WERI-Rb-1 (cell line): ENCODE measurements at regions not wholly inside any gene's neighbourhood (a gene's known extent, or its start where the extent isn't known, plus 50 kb on each side); places are given as distances from the start of the nearest gene placed in this dataset.

Experiments used
- DNase-seq: peaks from one replicate; pipeline ENCODE4 v3.0.0-alpha.2; 2020
- H3K27ac ChIP-seq: fragments of 250-450 bp; sonication (Bioruptor Pico); 2 replicates; pipeline ENCODE4 v1.5.1; 2020; ENCODE audit warnings: mild to moderate bottlenecking, moderate library complexity
- H3K27me3 ChIP-seq: fragments of 250-450 bp; sonication (Bioruptor Pico); 2 replicates; pipeline ENCODE4 v1.5.1; 2021; ENCODE audit warnings: mild to moderate bottlenecking, low read depth, moderate library complexity; ENCODE audit not compliant: insufficient read depth, severe bottlenecking
- H3K36me3 ChIP-seq: fragments of 250-450 bp; sonication (Bioruptor Pico); 2 replicates; pipeline ENCODE4 v1.5.1; 2020; ENCODE audit warnings: mild to moderate bottlenecking, moderate library complexity
- H3K4me3 ChIP-seq: 2 replicates; pipeline ENCODE4 v1.5.1; 2011; ENCODE audit warnings: low read depth, mild to moderate bottlenecking, control low read depth, low read length
- H3K9me3 ChIP-seq: fragments of 250-450 bp; sonication (Bioruptor Pico); 2 replicates; pipeline ENCODE4 v1.5.1; 2021; ENCODE audit warnings: mild to moderate bottlenecking, moderate library complexity; ENCODE audit not compliant: severe bottlenecking
- TF ChIP-seq, protein P1 (sequence below): IDR thresholded peaks from 2 replicates; pipeline ENCODE4 v1.5.1; 2011; ENCODE audit warnings: low read depth, mild to moderate bottlenecking, control low read depth, inconsistent platforms, low read length

DNA sequence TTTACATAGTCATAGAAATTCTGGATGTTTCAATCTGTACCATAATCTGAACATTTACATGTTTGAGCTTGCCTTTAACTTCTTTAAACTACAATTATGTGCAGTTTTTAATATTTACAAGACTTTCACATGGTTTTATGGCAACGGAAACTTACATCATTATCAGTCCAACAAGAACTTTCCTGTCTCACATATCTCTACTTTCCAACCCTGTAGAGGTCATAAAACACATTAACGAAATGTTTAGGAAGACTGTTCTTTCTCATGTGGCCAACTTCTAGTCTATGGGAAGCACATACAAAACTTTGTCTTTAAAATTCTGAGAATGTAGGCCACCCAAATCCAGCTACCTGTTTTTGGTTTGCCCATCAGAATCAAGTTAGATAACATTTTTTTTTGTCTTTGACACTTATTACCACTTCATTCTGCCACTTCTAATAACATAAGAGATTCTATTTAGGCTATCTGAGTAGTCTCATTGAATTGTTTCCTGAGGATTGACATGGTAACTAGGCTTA, 693.2 kb downstream of the KCNJ3 start:
- no peak for DNase-seq
- H3K4me3 ChIP-seq, result no peak overlapping the region
- no peak overlapping the region for H3K27ac ChIP-seq
- no peaks in the 10 kb centered on the region for H3K27me3 ChIP-seq
- H3K36me3 ChIP-seq, result no peaks in the 10 kb centered on the region
- H3K9me3 ChIP-seq, result no peaks in the 10 kb centered on the region
- TF ChIP-seq, protein P1, sequence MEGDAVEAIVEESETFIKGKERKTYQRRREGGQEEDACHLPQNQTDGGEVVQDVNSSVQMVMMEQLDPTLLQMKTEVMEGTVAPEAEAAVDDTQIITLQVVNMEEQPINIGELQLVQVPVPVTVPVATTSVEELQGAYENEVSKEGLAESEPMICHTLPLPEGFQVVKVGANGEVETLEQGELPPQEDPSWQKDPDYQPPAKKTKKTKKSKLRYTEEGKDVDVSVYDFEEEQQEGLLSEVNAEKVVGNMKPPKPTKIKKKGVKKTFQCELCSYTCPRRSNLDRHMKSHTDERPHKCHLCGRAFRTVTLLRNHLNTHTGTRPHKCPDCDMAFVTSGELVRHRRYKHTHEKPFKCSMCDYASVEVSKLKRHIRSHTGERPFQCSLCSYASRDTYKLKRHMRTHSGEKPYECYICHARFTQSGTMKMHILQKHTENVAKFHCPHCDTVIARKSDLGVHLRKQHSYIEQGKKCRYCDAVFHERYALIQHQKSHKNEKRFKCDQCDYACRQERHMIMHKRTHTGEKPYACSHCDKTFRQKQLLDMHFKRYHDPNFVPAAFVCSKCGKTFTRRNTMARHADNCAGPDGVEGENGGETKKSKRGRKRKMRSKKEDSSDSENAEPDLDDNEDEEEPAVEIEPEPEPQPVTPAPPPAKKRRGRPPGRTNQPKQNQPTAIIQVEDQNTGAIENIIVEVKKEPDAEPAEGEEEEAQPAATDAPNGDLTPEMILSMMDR, result no peak

DNA sequence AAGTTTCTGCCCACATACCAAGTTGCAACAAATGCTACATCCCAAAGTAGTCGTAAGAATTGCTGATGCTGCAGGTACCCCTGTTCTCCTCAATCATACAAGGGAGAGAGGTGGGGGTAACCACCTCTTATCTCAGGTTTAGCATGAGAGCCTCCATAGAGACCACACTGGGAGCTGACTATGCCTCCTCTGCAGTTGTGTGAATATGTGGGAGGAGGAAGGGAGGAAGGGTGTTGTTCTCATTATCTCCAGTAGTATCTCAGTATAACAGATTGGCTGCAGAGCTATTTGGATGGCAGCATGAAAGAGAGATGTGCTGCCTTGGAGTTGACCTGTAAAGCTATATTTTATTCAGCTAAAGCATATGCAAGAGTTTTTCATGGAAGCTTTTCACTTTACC, 690.7 kb downstream of the KCNJ3 start:
- TF ChIP-seq, protein P1, result no peak
- Histone ChIP-seq H3K9me3 (no peaks in the 10 kb centered on the region), H3K27me3 (no peaks in the 10 kb centered on the region), H3K27ac (no peak overlapping the region), H3K4me3 (no peak overlapping the region), H3K36me3 (no peaks in the 10 kb centered on the region)
- no peak for DNase-seq

DNA sequence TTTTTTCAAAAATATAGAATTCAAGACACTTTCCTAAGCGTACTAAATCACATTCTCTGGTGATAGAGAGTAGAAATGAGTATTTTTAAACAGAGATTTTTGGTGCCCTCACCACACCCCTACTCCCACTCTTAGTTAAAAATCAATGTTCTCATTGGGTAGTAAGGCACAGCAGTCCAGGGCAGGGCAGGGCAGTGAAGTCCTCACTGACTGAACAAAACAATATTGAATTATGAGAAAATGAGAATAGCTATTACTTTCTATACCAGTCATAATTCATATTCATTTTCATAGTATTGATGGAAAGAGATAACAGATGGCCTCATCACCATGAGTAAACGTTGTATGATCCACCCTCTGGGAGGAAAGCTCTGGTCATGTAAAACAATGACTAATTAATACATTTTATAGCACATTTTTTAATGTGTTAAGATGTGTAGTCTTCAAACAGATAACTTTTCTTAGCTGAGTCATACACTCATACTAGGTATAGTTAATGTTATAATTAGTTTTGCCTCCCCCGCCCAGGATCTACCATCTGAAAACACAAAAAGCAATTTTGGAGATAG, 686.1 kb downstream of the KCNJ3 start:
- TF ChIP-seq, protein P1, result no peak
- no peak overlapping the region for H3K27ac ChIP-seq

DNA sequence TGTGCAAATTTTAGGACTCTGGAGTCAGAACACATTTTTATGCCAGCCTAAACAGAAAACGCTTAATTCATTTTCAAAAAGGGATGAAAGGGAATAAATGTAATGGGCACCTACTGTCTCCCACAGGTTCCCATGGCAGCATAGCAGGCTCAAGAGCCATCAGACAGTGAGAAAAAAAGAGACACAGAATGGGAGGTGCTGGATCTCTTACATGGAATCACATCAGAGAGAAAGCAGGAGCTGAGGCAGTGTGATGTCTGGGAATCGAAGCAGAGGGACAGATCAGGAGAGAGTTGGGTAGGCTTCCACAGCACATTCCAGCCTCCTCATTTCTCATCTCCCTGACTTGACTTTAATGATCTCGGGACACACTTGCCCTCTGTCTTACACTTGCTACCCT, 684.3 kb downstream of the KCNJ3 start:
- H3K4me3 ChIP-seq, result no peak overlapping the region
- H3K36me3 ChIP-seq, result no peaks in the 10 kb centered on the region
- H3K27ac ChIP-seq, result no peak overlapping the region
- H3K27me3 ChIP-seq, result no peaks in the 10 kb centered on the region
- H3K9me3 ChIP-seq, result no peaks in the 10 kb centered on the region
- TF ChIP-seq, protein P1, result no peak
- DNase-seq, result no peak

More for the DNA sequence above, 686.1 kb downstream of the KCNJ3 start:
- DNase-seq, result no peak
- no peaks in the 10 kb centered on the region for H3K36me3 ChIP-seq
- H3K4me3 ChIP-seq, result no peak overlapping the region
- no peaks in the 10 kb centered on the region for H3K9me3 ChIP-seq
- no peaks in the 10 kb centered on the region for H3K27me3 ChIP-seq

DNA sequence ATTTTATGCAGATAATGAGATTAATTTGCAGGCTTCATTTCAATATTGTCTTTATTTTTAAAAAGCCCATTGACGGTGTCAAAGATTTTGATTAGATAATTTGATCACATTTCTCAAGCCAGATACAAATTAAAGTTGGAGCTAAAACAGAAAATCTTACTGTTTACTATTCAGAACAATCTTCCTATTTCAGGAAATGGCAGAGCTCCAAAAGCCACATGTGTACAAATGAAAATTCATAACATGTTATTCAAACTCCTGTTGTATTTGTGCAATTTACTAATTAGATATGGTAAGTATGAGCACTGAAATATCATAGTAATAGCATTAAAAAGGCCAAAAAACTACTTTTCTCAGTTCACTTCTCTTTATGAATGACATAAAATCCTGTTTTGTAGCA, 682.9 kb downstream of the KCNJ3 start:
- no peak for DNase-seq
- TF ChIP-seq, protein P1, result no peak

DNA sequence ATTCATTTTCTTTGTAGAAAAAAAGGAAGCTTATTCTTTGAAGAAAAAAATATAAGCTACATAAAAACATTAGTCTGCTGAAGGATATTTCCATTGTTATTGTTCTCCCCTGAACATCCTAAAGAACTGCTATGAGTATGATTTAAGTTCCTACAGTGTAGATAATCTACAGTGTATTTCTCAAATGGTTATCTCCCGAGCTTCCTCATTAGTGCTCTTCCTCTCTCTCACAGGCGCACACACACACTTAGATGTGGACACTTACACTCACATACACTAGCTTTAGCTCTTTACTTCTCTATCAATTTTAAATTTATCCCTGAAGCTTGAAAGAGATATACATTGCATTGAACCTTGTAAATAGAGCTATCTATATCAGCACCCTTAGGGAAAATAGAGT, 681.0 kb downstream of the KCNJ3 start:
- no peak for DNase-seq
- TF ChIP-seq, protein P1, result no peak
- no peaks in the 10 kb centered on the region for H3K9me3 ChIP-seq

More for the DNA sequence above, 682.9 kb downstream of the KCNJ3 start:
- Histone ChIP-seq H3K36me3 (no peaks in the 10 kb centered on the region), H3K27me3 (no peaks in the 10 kb centered on the region), H3K4me3 (no peak overlapping the region), H3K27ac (no peak overlapping the region), H3K9me3 (no peaks in the 10 kb centered on the region)

More for the DNA sequence above, 681.0 kb downstream of the KCNJ3 start:
- H3K36me3 ChIP-seq, result no peaks in the 10 kb centered on the region
- no peaks in the 10 kb centered on the region for H3K27me3 ChIP-seq
- no peak overlapping the region for H3K4me3 ChIP-seq
- no peak overlapping the region for H3K27ac ChIP-seq
